ENCODE measurements at regions not wholly inside any gene's neighbourhood (a gene's known extent, or its start where the extent isn't known, plus 50 kb on each side); places are given as distances from the start of the nearest gene placed in this dataset.
A peak's percentile ranks its signal among the peaks of the same experiment; 100 is the strongest.

DNA sequence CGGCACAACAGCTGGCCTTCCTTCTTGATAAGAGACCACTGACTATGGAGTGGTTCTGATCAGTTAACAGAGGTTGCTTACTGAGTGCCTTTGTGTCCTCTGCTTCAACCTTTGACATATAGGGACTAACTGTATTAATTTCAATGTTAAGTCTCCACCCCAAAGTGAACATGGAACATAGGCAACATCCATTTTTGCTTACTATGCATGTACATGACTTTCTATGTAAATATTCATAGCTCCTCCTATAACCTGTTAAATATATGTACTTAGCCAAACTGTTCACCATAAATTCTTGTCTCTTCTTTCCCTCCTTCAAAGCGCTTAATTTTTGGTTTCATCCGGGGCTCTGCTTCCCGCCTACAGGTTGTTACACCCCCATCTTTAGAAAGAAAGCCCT, 334.8 kb downstream of the EPM2A start:
- ATAC-seq (replicated peaks in 6 of 8) = no peak
- in situ Hi-C loops (cut with MboI; ENCODE audit: low pct_unique_long_range_greater_than_20kb in 2 of 9, low sequenced_read_pairs in 9 of 9, unreplicated experiment in 9 of 9) = no loop called here
- WGBS, 10 experiments = 20 to 100% (median 80%) methylated on average over 1 to 4 of the region's 4 CpGs; no CpG with 5 or more reads in 1 of the 10 experiments

GRCh38 chr6:145405006-145405551, 330.2 kb downstream of the EPM2A start:
- peaks cover 0 to 8% of the 10 kb centered on the region in 2 donors for H3K4me1 ChIP-seq (replicated peaks in 1 of 2)
- H3K4me3 ChIP-seq = no peak overlapping the region
- peak in 2 of 8 experiments; percentile 46 to 57 for ATAC-seq (replicated peaks in 6 of 8)
- WGBS, 10 experiments = 35 to 95% (median 50%) methylated on average over 1 to 5 of the region's 5 CpGs; no CpG with 5 or more reads in 1 of the 10 experiments
- no peak overlapping the region for H3K27ac ChIP-seq
- in situ Hi-C loops (cut with MboI; ENCODE audit: low pct_unique_long_range_greater_than_20kb in 2 of 9, low sequenced_read_pairs in 9 of 9, unreplicated experiment in 9 of 9) = no loop called here

More for the DNA sequence above, 334.8 kb downstream of the EPM2A start:
- H3K4me3 ChIP-seq = no peak overlapping the region
- peaks cover 0 to 4% of the 10 kb centered on the region in 2 donors for H3K4me1 ChIP-seq (replicated peaks in 1 of 2)
- H3K27ac ChIP-seq = no peak overlapping the region

DNA sequence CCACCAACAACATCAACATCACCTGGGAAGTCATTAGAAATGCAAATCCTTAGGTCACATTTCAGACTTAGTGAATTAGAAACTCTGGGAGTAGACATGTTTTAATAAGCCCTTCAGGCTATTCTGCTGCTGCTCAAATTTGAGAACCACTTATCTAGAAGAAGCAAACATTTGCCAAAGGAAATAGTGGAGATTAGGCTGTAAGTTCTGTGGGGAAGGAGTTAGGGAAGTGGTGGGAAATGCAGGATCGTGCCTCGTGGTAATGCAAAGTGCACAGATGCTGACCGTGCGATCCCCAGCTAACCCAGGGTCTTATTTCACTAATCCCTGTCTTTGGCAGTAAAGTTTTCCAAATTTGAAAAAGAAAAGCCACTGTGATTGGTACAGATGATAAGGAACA, 328.5 kb downstream of the EPM2A start:
- Histone ChIP-seq H3K4me1 (replicated peaks in 1 of 2) (peaks cover 0 to 8% of the 10 kb centered on the region in 2 donors), H3K27ac (no peak overlapping the region), H3K4me3 (no peak overlapping the region)
- peak in 1 of 8 experiments; percentile 58 for ATAC-seq (replicated peaks in 6 of 8)
- 40 to 85% (median 51%) methylated on average over 1 to 4 of the region's 4 CpGs; no CpG with 5 or more reads in 5 of the 10 experiments for WGBS, 10 experiments
- in situ Hi-C loops (cut with MboI; ENCODE audit: low pct_unique_long_range_greater_than_20kb in 2 of 9, low sequenced_read_pairs in 9 of 9, unreplicated experiment in 9 of 9) = no loop called here

DNA sequence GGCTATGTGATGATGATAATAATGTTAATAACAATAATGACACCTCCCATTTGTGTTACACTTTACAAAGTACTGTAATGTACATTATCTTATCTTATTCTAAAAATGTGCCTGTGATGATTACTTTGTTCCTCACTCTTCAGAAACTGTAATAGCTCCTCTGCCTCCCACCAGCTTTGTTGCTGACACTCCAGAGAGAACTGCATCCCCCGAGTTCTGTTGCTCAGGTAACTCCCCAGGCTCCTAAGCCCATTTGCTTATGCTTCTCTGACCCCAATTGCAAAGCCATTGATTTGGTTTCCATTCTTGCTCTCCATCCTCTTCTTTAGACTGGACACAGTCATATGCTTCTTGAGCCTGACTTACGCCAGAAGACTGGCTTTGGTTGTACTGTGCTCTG, 319.7 kb downstream of the EPM2A start:
- 8 to 100% (median 63%) methylated on average over 1 to 2 of the region's 2 CpGs; no CpG with 5 or more reads in 3 of the 10 experiments for WGBS, 10 experiments
- in situ Hi-C loops (cut with MboI; ENCODE audit: low pct_unique_long_range_greater_than_20kb in 2 of 9, low sequenced_read_pairs in 9 of 9, unreplicated experiment in 9 of 9) = no loop called here

GRCh38 chr6:145420599-145420998, 314.7 kb downstream of the EPM2A start:
- in situ Hi-C loops (cut with MboI; ENCODE audit: low pct_unique_long_range_greater_than_20kb in 2 of 9, low sequenced_read_pairs in 9 of 9, unreplicated experiment in 9 of 9) = no loop called here
- Histone ChIP-seq H3K4me1 (replicated peaks in 1 of 2) (no peaks in the 10 kb centered on the region), H3K27ac (no peak overlapping the region), H3K4me3 (no peak overlapping the region)
- peak in 3 of 8 experiments; percentile 27 to 69 (median 68) for ATAC-seq (replicated peaks in 6 of 8)
- WGBS, 10 experiments = 0 to 60% (median 38%) methylated on average over 1 of the region's 1 CpG; no CpG with 5 or more reads in 7 of the 10 experiments

More for the DNA sequence above, 319.7 kb downstream of the EPM2A start:
- Histone ChIP-seq H3K27ac (no peak overlapping the region), H3K4me3 (no peak overlapping the region), H3K4me1 (replicated peaks in 1 of 2) (no peaks in the 10 kb centered on the region)
- ATAC-seq (replicated peaks in 6 of 8) = no peak

GRCh38 chr6:145423936-145424335, 311.4 kb downstream of the EPM2A start:
- no peak overlapping the region for H3K27ac ChIP-seq
- no peaks in the 10 kb centered on the region for H3K4me1 ChIP-seq (replicated peaks in 1 of 2)
- no peak for ATAC-seq (replicated peaks in 6 of 8)
- in situ Hi-C loops (cut with MboI; ENCODE audit: low pct_unique_long_range_greater_than_20kb in 2 of 9, low sequenced_read_pairs in 9 of 9, unreplicated experiment in 9 of 9) = no loop called here
- H3K4me3 ChIP-seq = no peak overlapping the region
- WGBS, 10 experiments = 0 to 100% (median 90%) methylated on average over 1 to 3 of the region's 3 CpGs; no CpG with 5 or more reads in 1 of the 10 experiments

GRCh38 chr6:145427232-145427631, 308.1 kb downstream of the EPM2A start:
- in situ Hi-C loops (cut with MboI; ENCODE audit: low pct_unique_long_range_greater_than_20kb in 2 of 9, low sequenced_read_pairs in 9 of 9, unreplicated experiment in 9 of 9) = no loop called here
- 51 to 100% (median 85%) methylated on average over 1 to 4 of the region's 4 CpGs for WGBS, 10 experiments
- no peak for ATAC-seq (replicated peaks in 6 of 8)
- Histone ChIP-seq H3K27ac (no peak overlapping the region), H3K4me1 (replicated peaks in 1 of 2) (no peaks in the 10 kb centered on the region), H3K4me3 (no peak overlapping the region)

DNA sequence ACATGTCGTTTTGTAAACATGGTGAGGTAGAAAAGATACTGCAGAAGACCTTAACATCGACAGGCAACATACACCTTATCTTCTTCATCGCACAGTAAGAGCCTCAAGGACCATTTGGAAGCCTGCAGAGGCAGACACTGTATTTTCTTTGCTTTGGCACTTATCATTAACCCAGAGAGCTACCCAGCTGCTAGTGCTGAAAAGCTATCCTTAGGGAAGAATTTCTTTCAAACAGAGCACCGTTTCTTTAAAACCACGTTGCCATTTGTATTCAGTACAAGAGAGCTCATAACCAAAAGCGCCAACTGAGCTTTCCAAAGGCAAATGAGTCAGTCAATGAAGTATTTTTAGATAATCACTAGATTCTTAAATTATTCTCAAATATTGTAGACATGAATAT, 306.6 kb downstream of the EPM2A start:
- in situ Hi-C loops (cut with MboI; ENCODE audit: low pct_unique_long_range_greater_than_20kb in 2 of 9, low sequenced_read_pairs in 9 of 9, unreplicated experiment in 9 of 9) = no loop called here
- no peak overlapping the region for H3K4me3 ChIP-seq
- ATAC-seq (replicated peaks in 6 of 8) = peak in 1 of 8 experiments; percentile 41
- H3K27ac ChIP-seq = no peak overlapping the region
- whole genome bisulfite sequencing, 10 experiments = 3 to 66% (median 50%) methylated on average over 1 to 6 of the region's 6 CpGs; no CpG with 5 or more reads in 1 of the 10 experiments
- no peaks in the 10 kb centered on the region for H3K4me1 ChIP-seq (replicated peaks in 1 of 2)

DNA sequence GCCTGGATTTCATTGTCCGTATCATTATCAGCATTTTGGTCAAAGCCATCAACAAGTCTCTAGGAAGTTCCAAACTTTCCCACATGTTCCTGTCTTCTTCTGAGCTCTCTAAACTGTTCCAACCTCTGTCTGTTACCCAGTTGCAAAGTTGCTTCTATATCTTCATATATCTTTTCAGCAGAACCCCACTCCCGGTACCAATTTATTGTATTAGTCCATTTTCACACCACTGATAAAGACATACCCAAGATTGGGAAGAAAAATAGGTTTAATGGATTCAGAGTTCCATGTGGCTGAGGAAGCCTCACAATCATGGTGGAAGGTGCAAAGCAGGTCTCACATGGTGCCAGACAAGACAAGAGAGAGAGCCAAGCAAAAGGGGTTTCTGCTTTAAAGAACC, 293.2 kb downstream of the EPM2A start:
- ATAC-seq (replicated peaks in 6 of 8) = no peak
- WGBS, 10 experiments = 38 to 100% (median 91%) methylated on average over 1 to 2 of the region's 2 CpGs
- Histone ChIP-seq H3K4me3 (no peak overlapping the region), H3K4me1 (replicated peaks in 1 of 2) (no peaks in the 10 kb centered on the region), H3K27ac (no peak overlapping the region)
- in situ Hi-C loops (cut with MboI; ENCODE audit: low pct_unique_long_range_greater_than_20kb in 2 of 9, low sequenced_read_pairs in 9 of 9, unreplicated experiment in 9 of 9) = no loop called here

GRCh38 chr6:145445674-145446073, 289.6 kb downstream of the EPM2A start:
- no peak for ATAC-seq (replicated peaks in 6 of 8)
- no peak overlapping the region for H3K27ac ChIP-seq
- H3K4me1 ChIP-seq (replicated peaks in 1 of 2) = no peaks in the 10 kb centered on the region
- in situ Hi-C loops (cut with MboI; ENCODE audit: low pct_unique_long_range_greater_than_20kb in 2 of 9, low sequenced_read_pairs in 9 of 9, unreplicated experiment in 9 of 9) = no loop called here
- WGBS, 10 experiments = 17 to 100% (median 78%) methylated on average over 1 of the region's 1 CpG; no CpG with 5 or more reads in 4 of the 10 experiments
- no peak overlapping the region for H3K4me3 ChIP-seq

GRCh38 chr6:145451029-145451428, 284.3 kb downstream of the EPM2A start:
- no peaks in the 10 kb centered on the region for H3K4me1 ChIP-seq (replicated peaks in 1 of 2)
- in situ Hi-C loops (cut with MboI; ENCODE audit: low pct_unique_long_range_greater_than_20kb in 2 of 9, low sequenced_read_pairs in 9 of 9, unreplicated experiment in 9 of 9) = no loop called here
- WGBS, 10 experiments = 14 to 100% (median 97%) methylated on average over 1 of the region's 1 CpG; no CpG with 5 or more reads in 6 of the 10 experiments
- no peak overlapping the region for H3K27ac ChIP-seq
- ATAC-seq (replicated peaks in 6 of 8) = no peak
- H3K4me3 ChIP-seq = no peak overlapping the region

DNA sequence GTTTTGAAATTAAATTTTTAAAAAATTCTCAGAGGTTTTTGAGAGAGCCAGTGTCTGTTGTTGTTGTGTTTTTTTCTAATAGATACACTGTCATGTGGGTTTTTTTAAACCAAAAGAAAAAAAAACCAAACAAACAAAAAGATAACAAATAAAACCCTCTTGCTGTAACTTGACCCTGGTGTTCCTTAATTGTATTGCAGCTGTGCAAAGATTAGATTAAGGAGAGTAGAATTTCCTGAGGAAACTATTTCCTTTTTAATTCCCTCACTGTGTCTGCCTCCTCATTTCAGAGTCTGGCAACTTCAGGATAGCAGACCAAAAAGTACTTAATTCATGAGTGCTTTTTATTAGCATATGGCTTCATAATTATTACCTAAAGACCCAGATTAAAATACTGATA, 281.9 kb downstream of the EPM2A start:
- ATAC-seq (replicated peaks in 6 of 8) = no peak
- Histone ChIP-seq H3K4me3 (no peak overlapping the region), H3K27ac (no peak overlapping the region), H3K4me1 (replicated peaks in 1 of 2) (no peaks in the 10 kb centered on the region)
- in situ Hi-C loops (cut with MboI; ENCODE audit: low pct_unique_long_range_greater_than_20kb in 2 of 9, low sequenced_read_pairs in 9 of 9, unreplicated experiment in 9 of 9) = no loop called here

DNA sequence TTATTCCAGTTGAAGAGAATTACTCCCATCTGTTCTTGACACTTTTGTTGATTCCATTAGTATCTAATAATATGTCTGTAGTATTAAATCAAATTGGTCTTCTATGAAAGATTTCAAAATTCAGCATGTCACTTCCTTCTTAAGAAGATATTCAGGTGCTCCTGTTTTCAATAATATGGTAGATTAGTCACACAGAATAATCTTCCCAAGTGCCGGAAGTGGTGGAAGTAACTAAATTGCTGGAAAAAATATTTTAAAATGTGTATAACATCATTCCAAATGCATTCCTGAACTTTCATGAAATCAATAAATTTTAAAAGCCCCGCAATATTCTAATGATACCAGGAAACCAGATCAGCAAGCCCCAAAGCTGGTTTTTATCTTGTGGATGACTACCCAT, 281.3 kb downstream of the EPM2A start:
- H3K4me1 ChIP-seq (replicated peaks in 1 of 2) = no peaks in the 10 kb centered on the region
- H3K4me3 ChIP-seq = no peak overlapping the region
- in situ Hi-C loops (cut with MboI; ENCODE audit: low pct_unique_long_range_greater_than_20kb in 2 of 9, low sequenced_read_pairs in 9 of 9, unreplicated experiment in 9 of 9) = no loop called here
- WGBS, 10 experiments = 38 to 100% (median 92%) methylated on average over 1 to 2 of the region's 2 CpGs
- H3K27ac ChIP-seq = no peak overlapping the region
- ATAC-seq (replicated peaks in 6 of 8) = no peak

DNA sequence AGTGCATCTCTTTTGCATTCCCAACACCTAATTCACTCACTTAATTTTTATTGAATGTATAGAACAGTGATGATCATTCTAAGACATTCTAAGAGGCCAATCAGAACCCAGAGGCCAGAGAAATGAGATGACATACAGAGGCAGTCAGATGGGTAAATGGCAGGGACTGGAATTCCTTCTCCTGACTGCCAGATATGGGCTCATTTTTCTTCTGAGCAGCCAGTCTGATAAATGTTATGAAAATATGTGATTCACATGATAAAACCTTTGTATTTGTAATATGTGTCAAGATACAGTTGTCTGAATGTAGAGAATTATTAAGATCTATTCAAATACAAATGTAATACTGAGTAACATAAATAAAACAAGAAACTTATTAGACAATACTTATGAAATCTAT, 277.8 kb downstream of the EPM2A start:
- in situ Hi-C loops (cut with MboI; ENCODE audit: low pct_unique_long_range_greater_than_20kb in 2 of 9, low sequenced_read_pairs in 9 of 9, unreplicated experiment in 9 of 9) = no loop called here
- Histone ChIP-seq H3K27ac (no peak overlapping the region), H3K4me1 (replicated peaks in 1 of 2) (no peaks in the 10 kb centered on the region), H3K4me3 (no peak overlapping the region)
- ATAC-seq (replicated peaks in 6 of 8) = no peak

Data from motor neuron (in vitro differentiated cells).